H1 (cell line): ENCODE measurements at regions not wholly inside any gene's neighbourhood (a gene's known extent, or its start where the extent isn't known, plus 50 kb on each side); places are given as distances from the start of the nearest gene placed in this dataset.

Experiments used
- BCL11A ChIP-seq, 2 experiments: IDR thresholded peaks; one replicate each; pipeline ENCODE4 v1.6.1; 2011; ENCODE audit warnings: low read depth in 2 of 2, low read length in 2 of 2, mild to moderate bottlenecking in 2 of 2
- CEBPB ChIP-seq: IDR thresholded peaks from 2 replicates; pipeline ENCODE4 v1.6.1; 2012; ENCODE audit warnings: low read depth, low read length
- CHD2 ChIP-seq: IDR thresholded peaks from 2 replicates; pipeline ENCODE4 v1.6.1; 2012; ENCODE audit warnings: low read length, improper control_type of control experiment
- CREB1 ChIP-seq: IDR thresholded peaks from 2 replicates; pipeline ENCODE4 v1.6.1; 2012; ENCODE audit warnings: inconsistent platforms
- EZH2 ChIP-seq: fragments of 200-600 bp; sonication (generic); IDR thresholded peaks from 2 replicates; pipeline ENCODE4 v1.7.1; 2012; ENCODE audit warnings: low read depth, mild to moderate bottlenecking, moderate library complexity, low read length, inconsistent platforms; ENCODE audit not compliant: severe bottlenecking
- GABPA ChIP-seq: IDR thresholded peaks from 2 replicates; pipeline ENCODE4 v1.6.1; 2011; ENCODE audit warnings: mild to moderate bottlenecking, low read length, moderate library complexity, borderline replicate concordance; ENCODE audit not compliant: insufficient read depth
- MAX ChIP-seq: IDR thresholded peaks from 2 replicates; pipeline ENCODE4 v1.6.1; 2012; ENCODE audit warnings: inconsistent platforms
- POLR2A ChIP-seq, 2 experiments: IDR thresholded peaks; 1 replicate in 1 of 2; 2 replicates in 1 of 2; pipeline ENCODE4 v1.6.1; 2011; ENCODE audit warnings: low read depth in 2 of 2, low read length in 2 of 2, mild to moderate bottlenecking in 2 of 2; ENCODE audit errors: control extremely low read depth in 1 of 2
- RAD21 ChIP-seq, 2 experiments: IDR thresholded peaks in 1 of 2; conservative IDR thresholded peaks in 1 of 2; 2 replicates each; pipeline ENCODE4 v1.6.1; 2011; ENCODE audit warnings: low read depth in 2 of 2, low read length in 2 of 2, improper control_type of control experiment in 1 of 2, inconsistent platforms in 1 of 2, mild to moderate bottlenecking in 1 of 2, moderate library complexity in 1 of 2
- YY1 ChIP-seq: IDR thresholded peaks from 2 replicates; pipeline ENCODE4 v1.6.1; 2011; ENCODE audit warnings: low read depth, mild to moderate bottlenecking, low read length
- TF ChIP-seq, protein P1 (sequence below), 3 experiments: IDR thresholded peaks; 1 replicate in 2 of 3; 2 replicates in 1 of 3; pipeline versions ENCODE4 v1.5.1 to v1.6.1; 2011; ENCODE audit warnings: low read length in 3 of 3, mild to moderate bottlenecking in 3 of 3, inconsistent platforms in 2 of 3, low read depth in 1 of 3, moderate library complexity in 1 of 3; ENCODE audit not compliant: insufficient read depth in 1 of 3; ENCODE audit errors: control extremely low read depth in 1 of 3

DNA sequence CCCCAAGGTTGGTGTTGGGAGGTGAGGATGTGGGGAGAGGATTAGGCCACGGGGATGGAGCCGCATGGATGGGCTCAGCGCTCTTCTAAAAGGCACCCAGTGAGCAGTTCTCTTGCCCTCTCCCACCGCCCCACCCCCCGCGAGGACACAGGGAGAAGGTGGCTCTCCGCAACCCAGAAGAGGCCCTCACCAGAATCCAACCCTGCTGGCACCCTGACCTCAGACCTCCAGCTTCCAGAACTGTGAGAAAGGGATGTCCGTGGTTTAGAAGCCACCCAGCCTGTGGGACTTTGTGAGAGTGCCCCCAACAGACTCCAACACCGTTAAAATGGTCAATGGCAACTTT, 242.8 kb upstream of the PPP2R2D start:
- TF ChIP-seq, protein P1, sequence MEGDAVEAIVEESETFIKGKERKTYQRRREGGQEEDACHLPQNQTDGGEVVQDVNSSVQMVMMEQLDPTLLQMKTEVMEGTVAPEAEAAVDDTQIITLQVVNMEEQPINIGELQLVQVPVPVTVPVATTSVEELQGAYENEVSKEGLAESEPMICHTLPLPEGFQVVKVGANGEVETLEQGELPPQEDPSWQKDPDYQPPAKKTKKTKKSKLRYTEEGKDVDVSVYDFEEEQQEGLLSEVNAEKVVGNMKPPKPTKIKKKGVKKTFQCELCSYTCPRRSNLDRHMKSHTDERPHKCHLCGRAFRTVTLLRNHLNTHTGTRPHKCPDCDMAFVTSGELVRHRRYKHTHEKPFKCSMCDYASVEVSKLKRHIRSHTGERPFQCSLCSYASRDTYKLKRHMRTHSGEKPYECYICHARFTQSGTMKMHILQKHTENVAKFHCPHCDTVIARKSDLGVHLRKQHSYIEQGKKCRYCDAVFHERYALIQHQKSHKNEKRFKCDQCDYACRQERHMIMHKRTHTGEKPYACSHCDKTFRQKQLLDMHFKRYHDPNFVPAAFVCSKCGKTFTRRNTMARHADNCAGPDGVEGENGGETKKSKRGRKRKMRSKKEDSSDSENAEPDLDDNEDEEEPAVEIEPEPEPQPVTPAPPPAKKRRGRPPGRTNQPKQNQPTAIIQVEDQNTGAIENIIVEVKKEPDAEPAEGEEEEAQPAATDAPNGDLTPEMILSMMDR (IDR thresholded peaks at IDR 0.05; ENCODE audit: control extremely low read depth in 1 of 3, insufficient read depth in 1 of 3, low read depth in 1 of 3, low read length in 3 of 3): no peak
- TF ChIP-seq EZH2 (no peak), POLR2A (IDR thresholded peaks at IDR 0.05; ENCODE audit: control extremely low read depth in 1 of 2, low read depth in 2 of 2, low read length in 2 of 2) (no peak), MAX (no peak), GABPA (no peak), CEBPB (no peak), YY1 (no peak), CHD2 (no peak), BCL11A (IDR thresholded peaks at IDR 0.05; ENCODE audit: low read depth in 2 of 2, low read length in 2 of 2) (no peak), CREB1 (no peak), RAD21 (IDR thresholded peaks at IDR 0.05 in 1 of 2, conservative IDR thresholded peaks at IDR 0.05 in 1 of 2; ENCODE audit: low read depth in 2 of 2, low read length in 2 of 2) (no peak)
